Loucy (cell line): ENCODE measurements at regions not wholly inside any gene's neighbourhood (a gene's known extent, or its start where the extent isn't known, plus 50 kb on each side); places are given as distances from the start of the nearest gene placed in this dataset.

Source experiments
- EZH2phosphoT487 ChIP-seq: fragments of 200-600 bp; IDR thresholded peaks from 2 replicates; pipeline ENCODE4 v1.6.1; 2018; ENCODE audit warnings: antibody characterized with exemption, mild to moderate bottlenecking, moderate library complexity, borderline replicate concordance
- TF ChIP-seq, protein P1 (sequence below): fragments of 200-600 bp; sonication (generic); conservative IDR thresholded peaks from 2 replicates; pipeline ENCODE4 v1.5.1; 2014; ENCODE audit warnings: mild to moderate bottlenecking, antibody characterized with exemption, low read length

DNA sequence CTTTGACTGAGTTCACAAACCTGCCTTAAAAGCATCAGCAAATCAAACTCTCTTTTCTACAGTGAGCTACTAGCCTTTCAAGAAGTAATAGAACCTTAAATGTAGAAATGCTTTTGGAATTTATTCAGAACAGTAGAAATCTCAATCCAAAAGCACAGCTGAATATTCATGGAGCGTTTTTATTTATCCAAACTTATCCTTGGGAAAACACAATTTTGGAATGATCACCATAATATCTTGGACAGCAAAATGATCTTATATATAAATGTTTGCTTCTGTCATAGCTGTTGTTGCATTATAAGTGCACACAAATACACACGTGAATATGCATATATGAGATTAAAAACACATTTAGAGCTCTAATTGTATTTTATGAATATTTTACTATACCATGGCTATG is 747.3 kb upstream of the PIK3C3 start:
- TF ChIP-seq, protein P1, sequence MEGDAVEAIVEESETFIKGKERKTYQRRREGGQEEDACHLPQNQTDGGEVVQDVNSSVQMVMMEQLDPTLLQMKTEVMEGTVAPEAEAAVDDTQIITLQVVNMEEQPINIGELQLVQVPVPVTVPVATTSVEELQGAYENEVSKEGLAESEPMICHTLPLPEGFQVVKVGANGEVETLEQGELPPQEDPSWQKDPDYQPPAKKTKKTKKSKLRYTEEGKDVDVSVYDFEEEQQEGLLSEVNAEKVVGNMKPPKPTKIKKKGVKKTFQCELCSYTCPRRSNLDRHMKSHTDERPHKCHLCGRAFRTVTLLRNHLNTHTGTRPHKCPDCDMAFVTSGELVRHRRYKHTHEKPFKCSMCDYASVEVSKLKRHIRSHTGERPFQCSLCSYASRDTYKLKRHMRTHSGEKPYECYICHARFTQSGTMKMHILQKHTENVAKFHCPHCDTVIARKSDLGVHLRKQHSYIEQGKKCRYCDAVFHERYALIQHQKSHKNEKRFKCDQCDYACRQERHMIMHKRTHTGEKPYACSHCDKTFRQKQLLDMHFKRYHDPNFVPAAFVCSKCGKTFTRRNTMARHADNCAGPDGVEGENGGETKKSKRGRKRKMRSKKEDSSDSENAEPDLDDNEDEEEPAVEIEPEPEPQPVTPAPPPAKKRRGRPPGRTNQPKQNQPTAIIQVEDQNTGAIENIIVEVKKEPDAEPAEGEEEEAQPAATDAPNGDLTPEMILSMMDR = no peak
- no peak for TF ChIP-seq EZH2phosphoT487
